Endometrium (tissue), 2 donors: ENCODE measurements at regions not wholly inside any gene's neighbourhood (a gene's known extent, or its start where the extent isn't known, plus 50 kb on each side); places are given as distances from the start of the nearest gene placed in this dataset.
"Not testable (repeated sequence)": the region's sequence is repeated elsewhere in the genome, so short reads cannot be mapped to it uniquely, and the experiment has no call there.

ENCODE experiments used
- FAIRE-seq: peaks from 2 replicates; lab custom pipeline; 2012; peaks lifted over from hg19 to GRCh38; lab: Jason Lieb, UNC
- donor health status: control.
- donor health status: control.

- FAIRE-seq = no peak
These were observed 86.3 kb downstream of the GYPE start for GRCh38 chr4:143819029-143819428.

GRCh38 chr4:143817866-143818265 lies 87.5 kb downstream of the GYPE start:
- FAIRE-seq = not testable (repeated sequence)

GRCh38 chr4:143815375-143815774 lies 90.0 kb downstream of the GYPE start:
- not testable (repeated sequence) for FAIRE-seq

GRCh38 chr4:143813431-143814154 lies 91.8 kb downstream of the GYPE start:
- FAIRE-seq = not testable (repeated sequence)

GRCh38 chr4:143791693-143792092 lies 91.2 kb upstream of the FREM3 start:
- peak; percentile 4 for FAIRE-seq

- not testable (repeated sequence) for FAIRE-seq
These were observed 90.0 kb upstream of the FREM3 start for GRCh38 chr4:143790425-143790824.

- not testable (repeated sequence) for FAIRE-seq
These were observed 89.1 kb upstream of the FREM3 start for GRCh38 chr4:143789618-143790017.

GRCh38 chr4:143784567-143784966 lies 84.1 kb upstream of the FREM3 start:
- FAIRE-seq = no peak

- no peak for FAIRE-seq
These were observed 82.0 kb upstream of the FREM3 start for GRCh38 chr4:143782521-143782920.

GRCh38 chr4:143773998-143774895 lies 73.8 kb upstream of the FREM3 start:
- FAIRE-seq = no peak

- FAIRE-seq = peak; percentile 37
These were observed 70.8 kb upstream of the FREM3 start for GRCh38 chr4:143771269-143771668.

- no peak for FAIRE-seq
These were observed 67.6 kb upstream of the FREM3 start for GRCh38 chr4:143768007-143768591.

GRCh38 chr4:143763587-143763986 lies 63.1 kb upstream of the FREM3 start:
- FAIRE-seq = no peak

- no peak for FAIRE-seq
These were observed 62.0 kb upstream of the FREM3 start for GRCh38 chr4:143762511-143762910.
